Liver (tissue), 3 donors: ENCODE measurements at regions not wholly inside any gene's neighbourhood (a gene's known extent, or its start where the extent isn't known, plus 50 kb on each side); places are given as distances from the start of the nearest gene placed in this dataset.

Experiments
- CTCF ChIP-seq: fragments of 150-350 bp; IDR thresholded peaks from 2 replicates; pipeline ENCODE4 v1.5.1; 2017; ENCODE audit warnings: improper control_type of control experiment, low read depth, low read length; ENCODE audit not compliant: missing input control
- FOXA1 ChIP-seq: IDR thresholded peaks from 2 replicates; pipeline ENCODE4 v1.6.1; 2016; ENCODE audit warnings: antibody characterized with exemption
- REST ChIP-seq: IDR thresholded peaks from 2 replicates; pipeline ENCODE4 v1.6.1; 2016; ENCODE audit warnings: antibody characterized with exemption, mild to moderate bottlenecking
- RXRA ChIP-seq, 2 donors: IDR thresholded peaks; 2 replicates each; pipeline ENCODE4 v1.6.1; 2017 to 2018; ENCODE audit warnings: antibody characterized with exemption in 2 of 2, mild to moderate bottlenecking in 1 of 2
- SP1 ChIP-seq: IDR thresholded peaks from 2 replicates; pipeline ENCODE4 v1.6.1; 2018; ENCODE audit warnings: antibody characterized with exemption, mild to moderate bottlenecking
- ZBTB33 ChIP-seq: IDR thresholded peaks from 2 replicates; pipeline ENCODE4 v1.6.1; 2016; ENCODE audit warnings: antibody characterized with exemption
- donor health status: healthy.
- donor health status: healthy.

- no peak for TF ChIP-seq REST
- TF ChIP-seq SP1, result no peak
- no peak for TF ChIP-seq CTCF
- no peak for TF ChIP-seq FOXA1
- no peak for TF ChIP-seq ZBTB33
- TF ChIP-seq RXRA (IDR thresholded peaks at IDR 0.05), result no peak
These were observed 130.7 kb upstream of the GPC1 start for GRCh38 chr2:240304746-240305161.
